LNCAP (cell line): ENCODE measurements at regions not wholly inside any gene's neighbourhood (a gene's known extent, or its start where the extent isn't known, plus 50 kb on each side); places are given as distances from the start of the nearest gene placed in this dataset.

Experiments used
- TF ChIP-seq, protein P1 (sequence below): fragments of 450-650 bp; IDR thresholded peaks from 2 replicates; pipeline ENCODE4 v1.5.1; 2017; ENCODE audit warnings: mild to moderate bottlenecking

DNA sequence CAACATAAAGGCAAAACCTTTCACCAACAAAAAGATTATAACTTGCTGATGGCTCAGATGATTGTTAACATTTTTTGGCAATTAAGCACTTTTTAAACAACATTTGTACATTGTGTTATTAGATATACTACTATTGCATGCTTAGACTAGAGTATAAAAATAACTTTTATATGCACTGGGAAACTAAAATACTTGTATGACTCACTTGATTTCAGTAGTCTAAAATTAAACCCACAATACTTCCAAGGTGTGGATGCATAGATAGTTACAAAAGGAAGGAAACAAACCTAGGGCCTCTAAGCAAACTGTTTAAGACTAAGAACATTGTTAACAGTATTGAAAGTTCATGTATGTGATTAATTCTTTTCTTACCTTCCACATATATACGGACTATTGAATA, 1521.5 kb downstream of the OTOL1 start:
- TF ChIP-seq, protein P1, sequence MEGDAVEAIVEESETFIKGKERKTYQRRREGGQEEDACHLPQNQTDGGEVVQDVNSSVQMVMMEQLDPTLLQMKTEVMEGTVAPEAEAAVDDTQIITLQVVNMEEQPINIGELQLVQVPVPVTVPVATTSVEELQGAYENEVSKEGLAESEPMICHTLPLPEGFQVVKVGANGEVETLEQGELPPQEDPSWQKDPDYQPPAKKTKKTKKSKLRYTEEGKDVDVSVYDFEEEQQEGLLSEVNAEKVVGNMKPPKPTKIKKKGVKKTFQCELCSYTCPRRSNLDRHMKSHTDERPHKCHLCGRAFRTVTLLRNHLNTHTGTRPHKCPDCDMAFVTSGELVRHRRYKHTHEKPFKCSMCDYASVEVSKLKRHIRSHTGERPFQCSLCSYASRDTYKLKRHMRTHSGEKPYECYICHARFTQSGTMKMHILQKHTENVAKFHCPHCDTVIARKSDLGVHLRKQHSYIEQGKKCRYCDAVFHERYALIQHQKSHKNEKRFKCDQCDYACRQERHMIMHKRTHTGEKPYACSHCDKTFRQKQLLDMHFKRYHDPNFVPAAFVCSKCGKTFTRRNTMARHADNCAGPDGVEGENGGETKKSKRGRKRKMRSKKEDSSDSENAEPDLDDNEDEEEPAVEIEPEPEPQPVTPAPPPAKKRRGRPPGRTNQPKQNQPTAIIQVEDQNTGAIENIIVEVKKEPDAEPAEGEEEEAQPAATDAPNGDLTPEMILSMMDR, result no peak

DNA sequence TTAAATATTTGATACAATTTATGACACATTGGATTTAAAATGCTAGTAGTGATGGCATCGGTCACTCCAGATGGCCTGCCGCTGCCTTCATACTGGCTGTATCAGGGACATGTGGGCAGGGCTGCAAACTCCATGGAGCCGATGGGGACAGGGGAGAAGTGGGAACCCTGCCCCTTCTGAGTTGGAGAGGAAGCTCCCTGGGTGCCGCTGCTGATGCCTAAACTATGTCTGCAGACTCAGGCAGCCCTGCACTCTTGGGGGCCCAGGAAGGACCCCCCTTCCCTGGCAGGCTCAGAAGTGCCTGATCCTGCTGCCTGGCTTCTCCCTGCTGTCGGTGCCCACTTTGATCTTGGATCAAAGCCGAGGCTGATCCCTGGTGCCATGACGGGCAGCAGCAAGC, 1522.1 kb downstream of the OTOL1 start:
- TF ChIP-seq, protein P1, result no peak

DNA sequence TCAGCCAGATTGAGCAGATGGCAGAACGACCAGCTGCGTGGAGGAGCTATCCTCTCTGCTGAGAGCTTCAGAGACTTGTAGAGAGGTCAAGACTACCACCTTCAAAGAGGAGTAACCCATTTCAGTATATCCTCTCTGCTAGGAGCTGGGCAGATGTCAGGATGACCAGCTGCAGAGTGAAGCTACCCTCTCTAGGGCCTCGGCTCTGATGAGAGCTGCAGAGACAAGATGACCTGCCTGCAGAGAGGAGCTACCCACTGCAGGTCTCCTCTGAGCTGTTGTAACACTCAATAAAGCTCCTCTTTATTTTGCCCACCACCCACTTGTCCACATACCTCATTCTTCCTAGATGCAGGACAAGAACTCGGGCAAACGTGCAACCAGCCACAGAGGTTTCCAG, 1522.7 kb downstream of the OTOL1 start:
- TF ChIP-seq, protein P1, result no peak

DNA sequence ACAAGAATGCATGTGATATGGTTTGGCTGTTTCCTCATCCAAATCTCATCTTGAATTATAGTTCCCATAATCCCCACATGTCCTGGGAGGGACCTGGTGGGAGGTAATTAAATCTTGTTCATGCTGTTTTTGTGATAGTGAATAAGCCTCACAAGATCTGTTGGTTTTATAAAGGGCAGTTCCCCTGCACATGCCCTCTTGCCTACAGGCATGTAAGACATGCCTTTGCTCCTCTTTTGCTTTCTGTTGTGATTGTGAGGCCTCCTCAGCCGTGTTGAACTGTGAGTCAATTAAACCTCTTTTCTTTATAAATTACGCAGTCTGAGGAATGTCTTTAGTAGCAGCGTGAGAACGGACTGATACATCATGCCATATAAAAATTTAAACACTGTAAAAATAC, 1537.0 kb downstream of the OTOL1 start:
- TF ChIP-seq, protein P1, result no peak

DNA sequence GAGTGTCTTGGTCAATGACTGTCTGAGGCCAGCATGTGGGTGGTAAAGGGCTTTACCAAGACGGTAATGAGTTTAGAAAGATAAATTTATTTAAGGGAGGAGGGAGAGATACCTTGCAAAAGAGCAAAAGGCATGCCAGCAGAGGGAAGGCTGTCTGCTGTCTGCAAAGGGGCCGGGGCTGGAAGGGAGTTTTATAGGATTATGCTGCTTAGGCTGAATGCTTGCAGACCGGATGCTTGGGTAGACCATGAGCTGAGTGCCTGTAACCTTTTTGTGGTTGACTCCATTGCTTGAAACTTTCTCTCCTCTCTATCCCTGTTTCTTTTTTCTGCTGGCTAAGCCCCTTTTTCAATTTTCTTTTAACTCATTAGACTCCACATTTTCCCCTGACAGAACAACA, 1543.0 kb downstream of the OTOL1 start:
- TF ChIP-seq, protein P1, result no peak

DNA sequence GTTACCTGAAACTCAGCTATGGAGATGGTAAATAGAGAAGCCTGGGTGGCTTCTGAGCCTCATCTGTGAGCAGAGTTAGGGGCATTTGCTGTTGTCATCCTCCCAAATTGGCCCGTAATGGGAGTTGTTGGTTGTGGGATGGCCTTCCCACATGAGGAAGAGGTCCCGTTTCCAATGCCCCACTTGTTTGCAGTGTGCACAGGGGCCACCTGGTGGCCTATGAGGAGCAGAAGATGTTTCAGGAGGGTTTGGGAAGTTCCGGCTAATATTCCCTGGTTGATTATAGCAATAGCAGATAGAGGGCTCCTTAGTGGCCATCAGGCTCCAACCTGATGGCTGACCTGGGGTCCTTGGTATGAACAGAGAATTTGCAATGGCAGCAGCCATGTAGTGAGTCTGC, 1546.5 kb downstream of the OTOL1 start:
- TF ChIP-seq, protein P1, result no peak

DNA sequence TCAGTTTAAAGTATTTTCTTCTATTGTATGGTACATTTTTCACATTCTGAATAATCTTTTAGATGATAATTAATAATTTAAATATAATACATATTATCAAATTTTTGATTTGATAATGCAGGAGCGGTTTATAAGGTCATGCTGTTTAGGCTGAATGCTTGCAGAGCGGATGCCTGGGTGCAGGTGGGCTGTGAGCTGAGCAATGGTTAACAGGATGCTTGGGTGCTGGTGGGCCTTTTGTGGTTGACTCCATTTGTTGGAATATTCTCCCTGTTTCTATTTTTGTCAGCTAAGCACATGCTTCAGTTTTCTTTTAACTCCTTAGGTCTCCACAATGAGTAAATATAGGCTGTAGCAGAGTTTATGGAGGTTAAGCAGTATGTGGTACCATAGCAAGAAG, 1549.3 kb downstream of the OTOL1 start:
- TF ChIP-seq, protein P1, result no peak

DNA sequence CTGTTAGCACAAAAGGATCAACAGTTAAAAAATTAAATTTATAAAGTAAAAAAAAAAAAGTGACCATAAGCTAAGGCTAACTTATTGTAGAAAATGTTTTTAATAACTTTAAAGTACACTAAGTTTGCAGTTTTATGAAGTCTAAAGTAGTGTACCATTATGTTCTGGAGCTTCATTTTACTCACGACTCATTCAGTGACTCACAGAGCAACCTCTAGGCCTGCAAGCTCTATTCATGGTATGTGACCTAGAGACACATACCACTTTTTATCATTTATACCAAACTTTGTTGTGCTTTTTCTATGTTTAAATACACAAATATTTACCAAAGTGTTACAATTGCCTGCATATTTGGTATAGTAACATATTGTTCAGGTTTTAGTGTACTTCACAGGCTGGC, 1552.3 kb downstream of the OTOL1 start:
- TF ChIP-seq, protein P1, result no peak
